ENCODE measurements at regions not wholly inside any gene's neighbourhood (a gene's known extent, or its start where the extent isn't known, plus 50 kb on each side); places are given as distances from the start of the nearest gene placed in this dataset.

DNA sequence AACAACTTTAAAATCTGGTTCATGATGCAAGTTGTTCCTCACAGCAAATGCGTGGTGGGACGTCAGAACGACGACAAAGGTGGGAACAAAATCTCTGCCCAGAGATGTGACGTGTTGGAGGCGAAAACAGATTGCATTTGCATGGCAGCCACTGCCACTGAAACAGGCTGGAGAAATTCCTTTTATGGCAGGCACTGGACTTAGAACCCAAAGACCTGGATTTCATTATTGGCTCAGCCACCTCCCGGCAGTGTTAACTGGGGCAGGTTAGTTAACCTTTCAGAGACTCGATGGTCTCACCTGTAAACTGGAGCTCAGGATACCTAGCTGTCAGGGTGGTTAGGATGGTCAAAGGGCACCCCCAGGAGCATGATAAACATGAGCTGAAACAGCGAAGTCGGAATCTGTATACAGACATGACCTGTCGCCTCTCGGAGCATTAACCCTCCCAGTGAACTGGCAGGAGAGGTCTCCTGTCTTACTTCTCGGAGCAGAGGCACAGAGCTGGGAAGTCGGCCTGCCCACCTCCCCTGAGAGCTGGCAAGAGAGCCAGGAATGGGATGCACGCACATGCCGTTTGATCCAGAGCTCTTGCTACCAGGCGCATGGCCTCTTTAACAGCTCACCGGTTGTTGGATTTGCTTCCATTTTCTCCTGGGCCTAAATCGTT lies 59.2 kb upstream of the TARBP1 start (continued):
- TF ChIP-seq U2AF2 (IDR thresholded peaks at IDR 0.05; ENCODE audit: low read depth, low read length) = no peak
- TF ChIP-seq NR2F1 (CRISPR knock-in tag; IDR thresholded peaks at IDR 0.05) = 0 out of 4 replicates have a peak, but pooled peaks of 1 of the 2 experiments have one; percentile 30
- no peak for TF ChIP-seq MATR3 (CRISPR knock-in tag; IDR thresholded peaks at IDR 0.05)
- TF ChIP-seq ZNF441 (CRISPR knock-in tag; IDR thresholded peaks at IDR 0.05; ENCODE audit: borderline replicate concordance) = no peak
- TF ChIP-seq ZNF629 (CRISPR knock-in tag; conservative IDR thresholded peaks at IDR 0.05) = peak; percentile 95
- TF ChIP-seq HOXA5 (CRISPR knock-in tag; IDR thresholded peaks at IDR 0.05) = no peak
- no peak for TF ChIP-seq ZNF7 (CRISPR knock-in tag; IDR thresholded peaks at IDR 0.05)
- TF ChIP-seq SATB2 (CRISPR knock-in tag; IDR thresholded peaks at IDR 0.05) = no peak
- no peak for TF ChIP-seq KDM3A (CRISPR knock-in tag; IDR thresholded peaks at IDR 0.05; ENCODE audit: low read depth)
- TF ChIP-seq ZKSCAN8 (CRISPR knock-in tag; IDR thresholded peaks at IDR 0.05; ENCODE audit: borderline replicate concordance) = peak; percentile 33; the same call in 1 of the 2 replicates
- TF ChIP-seq, protein P1, sequence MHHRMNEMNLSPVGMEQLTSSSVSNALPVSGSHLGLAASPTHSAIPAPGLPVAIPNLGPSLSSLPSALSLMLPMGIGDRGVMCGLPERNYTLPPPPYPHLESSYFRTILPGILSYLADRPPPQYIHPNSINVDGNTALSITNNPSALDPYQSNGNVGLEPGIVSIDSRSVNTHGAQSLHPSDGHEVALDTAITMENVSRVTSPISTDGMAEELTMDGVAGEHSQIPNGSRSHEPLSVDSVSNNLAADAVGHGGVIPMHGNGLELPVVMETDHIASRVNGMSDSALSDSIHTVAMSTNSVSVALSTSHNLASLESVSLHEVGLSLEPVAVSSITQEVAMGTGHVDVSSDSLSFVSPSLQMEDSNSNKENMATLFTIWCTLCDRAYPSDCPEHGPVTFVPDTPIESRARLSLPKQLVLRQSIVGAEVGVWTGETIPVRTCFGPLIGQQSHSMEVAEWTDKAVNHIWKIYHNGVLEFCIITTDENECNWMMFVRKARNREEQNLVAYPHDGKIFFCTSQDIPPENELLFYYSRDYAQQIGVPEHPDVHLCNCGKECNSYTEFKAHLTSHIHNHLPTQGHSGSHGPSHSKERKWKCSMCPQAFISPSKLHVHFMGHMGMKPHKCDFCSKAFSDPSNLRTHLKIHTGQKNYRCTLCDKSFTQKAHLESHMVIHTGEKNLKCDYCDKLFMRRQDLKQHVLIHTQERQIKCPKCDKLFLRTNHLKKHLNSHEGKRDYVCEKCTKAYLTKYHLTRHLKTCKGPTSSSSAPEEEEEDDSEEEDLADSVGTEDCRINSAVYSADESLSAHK (CRISPR knock-in tag; IDR thresholded peaks at IDR 0.05; ENCODE audit: borderline replicate concordance) = no peak
- no peak; the same call in none of the 2 replicates for TF ChIP-seq HDAC2 (CRISPR knock-in tag; IDR thresholded peaks at IDR 0.05)
- TF ChIP-seq, protein P2, sequence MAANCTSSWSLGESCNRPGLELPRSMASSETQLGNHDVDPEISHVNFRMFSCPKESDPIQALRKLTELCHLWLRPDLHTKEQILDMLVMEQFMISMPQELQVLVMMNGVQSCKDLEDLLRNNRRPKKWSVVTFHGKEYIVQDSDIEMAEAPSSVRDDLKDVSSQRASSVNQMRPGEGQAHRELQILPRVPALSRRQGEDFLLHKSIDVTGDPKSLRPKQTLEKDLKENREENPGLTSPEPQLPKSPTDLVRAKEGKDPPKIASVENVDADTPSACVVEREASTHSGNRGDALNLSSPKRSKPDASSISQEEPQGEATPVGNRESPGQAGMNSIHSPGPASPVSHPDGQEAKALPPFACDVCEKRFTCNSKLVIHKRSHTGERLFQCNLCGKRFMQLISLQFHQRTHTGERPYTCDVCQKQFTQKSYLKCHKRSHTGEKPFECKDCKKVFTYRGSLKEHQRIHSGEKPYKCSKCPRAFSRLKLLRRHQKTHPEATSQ (CRISPR knock-in tag; IDR thresholded peaks at IDR 0.05; ENCODE audit: borderline replicate concordance) = no peak
- TF ChIP-seq, protein P3, sequence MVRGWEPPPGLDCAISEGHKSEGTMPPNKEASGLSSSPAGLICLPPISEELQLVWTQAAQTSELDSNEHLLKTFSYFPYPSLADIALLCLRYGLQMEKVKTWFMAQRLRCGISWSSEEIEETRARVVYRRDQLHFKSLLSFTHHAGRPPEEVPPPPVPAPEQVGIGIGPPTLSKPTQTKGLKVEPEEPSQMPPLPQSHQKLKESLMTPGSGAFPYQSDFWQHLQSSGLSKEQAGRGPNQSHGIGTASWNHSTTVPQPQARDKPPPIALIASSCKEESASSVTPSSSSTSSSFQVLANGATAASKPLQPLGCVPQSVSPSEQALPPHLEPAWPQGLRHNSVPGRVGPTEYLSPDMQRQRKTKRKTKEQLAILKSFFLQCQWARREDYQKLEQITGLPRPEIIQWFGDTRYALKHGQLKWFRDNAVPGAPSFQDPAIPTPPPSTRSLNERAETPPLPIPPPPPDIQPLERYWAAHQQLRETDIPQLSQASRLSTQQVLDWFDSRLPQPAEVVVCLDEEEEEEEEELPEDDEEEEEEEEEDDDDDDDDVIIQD (CRISPR knock-in tag; IDR thresholded peaks at IDR 0.05; ENCODE audit: low read depth) = peak; percentile 27; the same call in 1 of the 2 replicates
- TF ChIP-seq BCL6 (CRISPR knock-in tag; IDR thresholded peaks at IDR 0.05) = no peak
- TF ChIP-seq ZNF143 (CRISPR knock-in tag; IDR thresholded peaks at IDR 0.05) = no peak
- TF ChIP-seq TBX2 (CRISPR knock-in tag; IDR thresholded peaks at IDR 0.05; ENCODE audit: borderline replicate concordance) = peak; percentile 83
- no peak for TF ChIP-seq MAFF (IDR thresholded peaks at IDR 0.05; ENCODE audit: low read depth, low read length)
- TF ChIP-seq ETV6 (CRISPR knock-in tag; conservative IDR thresholded peaks at IDR 0.05) = no peak
- no peak for TF ChIP-seq GABPB1 (CRISPR knock-in tag; IDR thresholded peaks at IDR 0.05)
- TF ChIP-seq ZSCAN29 (CRISPR knock-in tag; conservative IDR thresholded peaks at IDR 0.05) = no peak
- TF ChIP-seq, protein P4, sequence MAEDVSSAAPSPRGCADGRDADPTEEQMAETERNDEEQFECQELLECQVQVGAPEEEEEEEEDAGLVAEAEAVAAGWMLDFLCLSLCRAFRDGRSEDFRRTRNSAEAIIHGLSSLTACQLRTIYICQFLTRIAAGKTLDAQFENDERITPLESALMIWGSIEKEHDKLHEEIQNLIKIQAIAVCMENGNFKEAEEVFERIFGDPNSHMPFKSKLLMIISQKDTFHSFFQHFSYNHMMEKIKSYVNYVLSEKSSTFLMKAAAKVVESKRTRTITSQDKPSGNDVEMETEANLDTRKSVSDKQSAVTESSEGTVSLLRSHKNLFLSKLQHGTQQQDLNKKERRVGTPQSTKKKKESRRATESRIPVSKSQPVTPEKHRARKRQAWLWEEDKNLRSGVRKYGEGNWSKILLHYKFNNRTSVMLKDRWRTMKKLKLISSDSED (CRISPR knock-in tag; IDR thresholded peaks at IDR 0.05) = no peak
- TF ChIP-seq RFXAP (CRISPR knock-in tag; IDR thresholded peaks at IDR 0.05; ENCODE audit: borderline replicate concordance) = no peak
- TF ChIP-seq AHR (CRISPR knock-in tag; IDR thresholded peaks at IDR 0.05) = no peak

All from HepG2 (cell line).